ENCODE measurements at regions not wholly inside any gene's neighbourhood (a gene's known extent, or its start where the extent isn't known, plus 50 kb on each side); places are given as distances from the start of the nearest gene placed in this dataset.
A peak's percentile ranks its signal among the peaks of the same experiment; 100 is the strongest.
"Not testable (repeated sequence)": the region's sequence is repeated elsewhere in the genome, so short reads cannot be mapped to it uniquely, and the experiment has no call there.

- no peak for DNase-seq (ENCODE audit: low read depth)
- no peak for TF ChIP-seq CTCF (conservative IDR thresholded peaks at IDR 0.05; ENCODE audit: low read depth, low read length)
- no peak overlapping the region for H3K4me3 ChIP-seq (ENCODE audit: low read depth, low read length)
Measured at GRCh38 chr3:115287198-115287597, 140.1 kb upstream of the ZBTB20 start.

- no peak for TF ChIP-seq CTCF (conservative IDR thresholded peaks at IDR 0.05; ENCODE audit: low read depth, low read length)
Measured at GRCh38 chr3:115292131-115292530, 145.0 kb upstream of the ZBTB20 start.

GRCh38 chr3:115292677-115293165, 145.6 kb upstream of the ZBTB20 start:
- TF ChIP-seq CTCF (conservative IDR thresholded peaks at IDR 0.05; ENCODE audit: low read depth, low read length), result no peak
- H3K4me3 ChIP-seq (ENCODE audit: low read depth, low read length), result no peak overlapping the region
- no peak for DNase-seq (ENCODE audit: low read depth)

More at GRCh38 chr3:115292131-115292530, 145.0 kb upstream of the ZBTB20 start:
- DNase-seq (ENCODE audit: low read depth), result no peak
- H3K4me3 ChIP-seq (ENCODE audit: low read depth, low read length), result no peak overlapping the region

DNA sequence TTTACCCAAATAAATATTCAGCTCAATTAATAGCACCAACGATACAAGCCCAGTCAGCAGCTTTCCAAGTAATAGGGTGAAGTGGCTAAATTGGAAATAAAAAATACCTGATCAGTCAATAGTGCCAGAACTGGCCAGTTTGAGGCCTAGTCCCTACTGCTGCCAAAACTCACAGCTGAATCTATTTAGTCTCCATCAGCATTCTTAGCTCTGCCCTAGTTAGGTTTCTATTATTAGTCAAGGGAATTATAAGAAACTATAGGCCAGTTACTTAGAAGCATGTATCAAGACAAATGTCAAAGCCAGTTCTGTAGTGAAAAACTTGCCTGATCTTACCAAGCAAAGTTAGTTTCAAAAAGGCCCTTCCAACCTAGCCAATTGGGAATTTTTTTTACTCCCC, 146.2 kb upstream of the ZBTB20 start:
- TF ChIP-seq CTCF (conservative IDR thresholded peaks at IDR 0.05; ENCODE audit: low read depth, low read length), result no peak
- DNase-seq (ENCODE audit: low read depth), result no peak
- no peak overlapping the region for H3K4me3 ChIP-seq (ENCODE audit: low read depth, low read length)

- DNase-seq (ENCODE audit: low read depth), result no peak
- H3K4me3 ChIP-seq (ENCODE audit: low read depth, low read length), result no peak overlapping the region
- TF ChIP-seq CTCF (conservative IDR thresholded peaks at IDR 0.05; ENCODE audit: low read depth, low read length), result no peak
Measured at GRCh38 chr3:115301364-115301860, 154.3 kb upstream of the ZBTB20 start.

DNA sequence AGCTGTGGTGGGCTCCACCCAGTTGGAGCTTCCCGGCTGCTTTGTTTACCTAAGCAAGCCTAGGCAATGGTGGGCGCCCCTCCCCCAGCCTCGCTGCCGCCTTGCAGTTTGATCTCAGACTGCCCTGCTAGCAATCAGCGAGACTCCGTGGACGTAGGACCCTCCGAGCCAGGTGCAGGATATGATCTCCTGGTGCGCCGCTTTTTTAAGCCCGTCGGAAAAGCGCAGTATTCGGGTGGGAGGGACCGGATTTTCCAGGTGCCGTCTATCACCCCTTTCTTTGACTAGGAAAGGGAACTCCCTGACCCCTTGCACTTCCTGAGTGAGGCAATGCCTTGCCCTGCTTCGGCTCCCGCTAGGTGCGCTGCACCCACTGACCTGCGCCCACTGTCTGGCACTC, 170.9 kb upstream of the ZBTB20 start:
- H3K4me3 ChIP-seq (ENCODE audit: low read depth, low read length); DNase-seq (ENCODE audit: low read depth): not testable (repeated sequence)

GRCh38 chr3:115321400-115321805, 174.3 kb upstream of the ZBTB20 start:
- peak; percentile 49 for DNase-seq (ENCODE audit: low read depth)
- TF ChIP-seq CTCF (conservative IDR thresholded peaks at IDR 0.05; ENCODE audit: low read depth, low read length), result no peak
- H3K4me3 ChIP-seq (ENCODE audit: low read depth, low read length), result no peak overlapping the region
